Common myeloid progenitor, CD34-positive (primary cell): ENCODE measurements at regions not wholly inside any gene's neighbourhood (a gene's known extent, or its start where the extent isn't known, plus 50 kb on each side); places are given as distances from the start of the nearest gene placed in this dataset.
A peak's percentile ranks its signal among the peaks of the same experiment; 100 is the strongest.
"Not testable (repeated sequence)": the region's sequence is repeated elsewhere in the genome, so short reads cannot be mapped to it uniquely, and the experiment has no call there.

ENCODE experiments used
- CTCF ChIA-PET: fragments of 350-600 bp; sonication (Branson Sonifier 250); formaldehyde crosslinking; loops from one replicate; lab custom pipeline; 2021; ENCODE audit warnings: antibody characterized with exemption; lab: Charles Lee
- POLR2A ChIA-PET: fragments of 350-600 bp; sonication (Branson Sonifier 250); formaldehyde crosslinking; loops from one replicate; lab custom pipeline; 2021; ENCODE audit warnings: antibody characterized with exemption; lab: Charles Lee
- DNase-seq, 3 donors: peaks; one replicate each; pipeline versions ENCODE4 v3.0.0 to v3.0.0-alpha.2; 2013
- H3K27ac ChIP-seq, 2 experiments: 1 replicate in 1 of 2; 2 replicates in 1 of 2; pipeline ENCODE4 v1.7.0; 2013; ENCODE audit warnings: inconsistent platforms in 2 of 2, low read length in 2 of 2, mild to moderate bottlenecking in 2 of 2, low read depth in 1 of 2, moderate library complexity in 1 of 2; ENCODE audit not compliant: severe bottlenecking in 2 of 2, insufficient read depth in 1 of 2, poor library complexity in 1 of 2
- H3K27me3 ChIP-seq, 5 experiments: replicated peaks in 2 of 5; 1 replicate in 3 of 5; 2 replicates in 2 of 5; pipeline versions ENCODE4 v1.6.1 to v1.7.0; 2013; ENCODE audit warnings: low read length in 4 of 5, mild to moderate bottlenecking in 2 of 5, moderate library complexity in 2 of 5, inconsistent platforms in 1 of 5; ENCODE audit not compliant: insufficient read depth in 5 of 5, control insufficient read depth in 4 of 5
- H3K36me3 ChIP-seq, 4 experiments: 1 replicate in 2 of 4; 2 replicates in 2 of 4; pipeline versions ENCODE4 v1.6.1 to v1.7.0; 2013; ENCODE audit warnings: low read length in 3 of 4, control low read depth in 1 of 4, mild to moderate bottlenecking in 1 of 4; ENCODE audit not compliant: control insufficient read depth in 4 of 4, insufficient read depth in 4 of 4
- H3K4me1 ChIP-seq, 4 experiments: 1 replicate in 3 of 4; 2 replicates in 1 of 4; pipeline versions ENCODE4 v1.6.1 to v1.7.1; 2013; ENCODE audit warnings: low read length in 3 of 4, mild to moderate bottlenecking in 3 of 4, control low read depth in 1 of 4, inconsistent platforms in 1 of 4, moderate library complexity in 1 of 4; ENCODE audit not compliant: control insufficient read depth in 4 of 4, insufficient read depth in 4 of 4; ENCODE audit errors: control extremely low read depth in 1 of 4
- H3K4me3 ChIP-seq, 7 experiments: 1 replicate in 4 of 7; 2 replicates in 3 of 7; pipeline versions ENCODE4 v1.5.1 to v1.7.0; 2013; ENCODE audit warnings: mild to moderate bottlenecking in 7 of 7, low read length in 6 of 7, moderate library complexity in 6 of 7, inconsistent platforms in 2 of 7, low read depth in 2 of 7, control low read depth in 1 of 7; ENCODE audit not compliant: insufficient read depth in 4 of 7, control insufficient read depth in 1 of 7; ENCODE audit errors: extremely low read depth in 1 of 7
- H3K9me3 ChIP-seq, 5 experiments: 1 replicate in 4 of 5; 2 replicates in 1 of 5; pipeline versions ENCODE4 v1.6.1 to v1.7.1; 2013; ENCODE audit warnings: low read length in 4 of 5, mild to moderate bottlenecking in 2 of 5, inconsistent platforms in 1 of 5, low read depth in 1 of 5, moderate library complexity in 1 of 5; ENCODE audit not compliant: control insufficient read depth in 4 of 5, insufficient read depth in 2 of 5; ENCODE audit errors: control extremely low read depth in 1 of 5
- WGBS: methylation state at CpG from one replicate; pipeline ENCODE4 v1.1.5; 2013; ENCODE audit not compliant: insufficient coverage; 5-methylcytosine and 5-hydroxymethylcytosine counted together

- ChIA-PET POLR2A (no interaction called here), CTCF (no interaction called here)
- no peaks in the 10 kb centered on the region for H3K36me3 ChIP-seq
- peaks cover 0 to 8% (median 0%) of the 10 kb centered on the region in 5 experiments for H3K9me3 ChIP-seq
- no peaks in the 10 kb centered on the region for H3K4me1 ChIP-seq
- no peak overlapping the region for H3K4me3 ChIP-seq
- H3K27ac ChIP-seq, result no peak overlapping the region
- WGBS, result no CpG with 5 or more reads among the region's 2 CpGs
- DNase-seq, result no peak
- H3K27me3 ChIP-seq, result no peaks in the 10 kb centered on the region
These were observed 411.4 kb upstream of the DEPDC1 start for GRCh38 chr1:68908316-68908715.

GRCh38 chr1:68916221-68916902 lies 419.5 kb upstream of the DEPDC1 start:
- Histone ChIP-seq H3K4me1 (no peaks in the 10 kb centered on the region), H3K9me3 (peaks cover 0 to 2% (median 0%) of the 10 kb centered on the region in 5 experiments), H3K4me3 (no peak overlapping the region), H3K27me3 (no peaks in the 10 kb centered on the region), H3K36me3 (no peaks in the 10 kb centered on the region), H3K27ac (no peak overlapping the region)
- DNase-seq, result peak in 1 of 3 donors; percentile 10
- CTCF ChIA-PET, result no interaction called here
- WGBS, result 94% methylated on average over 2 of the region's 4 CpGs
- POLR2A ChIA-PET, result no interaction called here

- POLR2A ChIA-PET, result no interaction called here
- WGBS, result no CpG with 5 or more reads among the region's 5 CpGs
- peak in 1 of 3 donors; percentile 0 for DNase-seq
These were observed 420.6 kb upstream of the DEPDC1 start for GRCh38 chr1:68917456-68917855.

GRCh38 chr1:68918563-68918962 lies 421.7 kb upstream of the DEPDC1 start:
- POLR2A ChIA-PET, result no interaction called here
- 100% methylated on average over 1 of the region's 1 CpG for WGBS
- Histone ChIP-seq H3K27ac (no peak overlapping the region), H3K9me3 (peaks cover 0 to 2% (median 0%) of the 10 kb centered on the region in 5 experiments), H3K27me3 (no peaks in the 10 kb centered on the region), H3K36me3 (no peaks in the 10 kb centered on the region), H3K4me3 (no peak overlapping the region), H3K4me1 (no peaks in the 10 kb centered on the region)
- no peak for DNase-seq
- CTCF ChIA-PET, result no interaction called here

More at GRCh38 chr1:68917456-68917855, 420.6 kb upstream of the DEPDC1 start:
- no peaks in the 10 kb centered on the region for H3K36me3 ChIP-seq
- peaks cover 0 to 2% (median 0%) of the 10 kb centered on the region in 5 experiments for H3K9me3 ChIP-seq
- CTCF ChIA-PET, result no interaction called here
- H3K4me1 ChIP-seq, result no peaks in the 10 kb centered on the region
- no peak overlapping the region for H3K4me3 ChIP-seq
- H3K27me3 ChIP-seq, result no peaks in the 10 kb centered on the region
- no peak overlapping the region for H3K27ac ChIP-seq

- Histone ChIP-seq H3K9me3 (peaks cover 0 to 2% (median 0%) of the 10 kb centered on the region in 5 experiments), H3K27me3 (no peaks in the 10 kb centered on the region), H3K36me3 (no peaks in the 10 kb centered on the region), H3K4me3 (no peak overlapping the region), H3K27ac (no peak overlapping the region), H3K4me1 (no peaks in the 10 kb centered on the region)
- ChIA-PET POLR2A (no interaction called here), CTCF (no interaction called here)
- no peak for DNase-seq
- no CpG with 5 or more reads among the region's 1 CpG for WGBS
These were observed 422.2 kb upstream of the DEPDC1 start for GRCh38 chr1:68919075-68919474.

- H3K4me3 ChIP-seq, CTCF ChIA-PET, H3K36me3 ChIP-seq, H3K9me3 ChIP-seq, H3K27ac ChIP-seq, POLR2A ChIA-PET, H3K27me3 ChIP-seq, H3K4me1 ChIP-seq, DNase-seq: not testable (repeated sequence)
- 97% methylated on average over 16 of the region's 30 CpGs for WGBS
These were observed 426.7 kb upstream of the DEPDC1 start for GRCh38 chr1:68923475-68924088.

- Histone ChIP-seq H3K27me3 (no peaks in the 10 kb centered on the region), H3K27ac (no peak overlapping the region), H3K4me1 (no peaks in the 10 kb centered on the region), H3K36me3 (no peaks in the 10 kb centered on the region), H3K4me3 (no peak overlapping the region), H3K9me3 (no peaks in the 10 kb centered on the region)
- no peak for DNase-seq
- ChIA-PET POLR2A (no interaction called here), CTCF (no interaction called here)
- no CpG with 5 or more reads among the region's 1 CpG for WGBS
These were observed 433.2 kb upstream of the DEPDC1 start for GRCh38 chr1:68930101-68930500.
